LNCaP clone FGC (cell line): ENCODE measurements at regions not wholly inside any gene's neighbourhood (a gene's known extent, or its start where the extent isn't known, plus 50 kb on each side); places are given as distances from the start of the nearest gene placed in this dataset.

Experiments used
- DNase-seq: peaks from one replicate; pipeline ENCODE4 v3.0.0-alpha.2; 2011; ENCODE audit warnings: low read depth
- H3K4me3 ChIP-seq: 2 replicates; pipeline ENCODE4 v1.5.1; 2011; ENCODE audit warnings: mild to moderate bottlenecking, low read depth, low read length, control low read depth
- CTCF ChIP-seq: IDR thresholded peaks from 2 replicates; pipeline ENCODE4 v1.5.1; 2012; ENCODE audit warnings: mild to moderate bottlenecking; ENCODE audit not compliant: control insufficient read depth, insufficient read depth; ENCODE audit errors: extremely low read depth

GRCh38 chr10:62689712-62690111 is 114.8 kb upstream of the ADO start:
- TF ChIP-seq CTCF, result no peak
- no peak for DNase-seq
- H3K4me3 ChIP-seq, result no peak overlapping the region

GRCh38 chr10:62690703-62691102 is 113.8 kb upstream of the ADO start:
- H3K4me3 ChIP-seq, result no peak overlapping the region
- DNase-seq, result no peak
- no peak for TF ChIP-seq CTCF

GRCh38 chr10:62691336-62691735 is 113.2 kb upstream of the ADO start:
- no peak for DNase-seq
- no peak for TF ChIP-seq CTCF
- H3K4me3 ChIP-seq, result no peak overlapping the region

GRCh38 chr10:62692085-62692484 is 112.4 kb upstream of the ADO start:
- TF ChIP-seq CTCF, result no peak
- no peak for DNase-seq
- no peak overlapping the region for H3K4me3 ChIP-seq

GRCh38 chr10:62693306-62693705 is 111.2 kb upstream of the ADO start:
- DNase-seq, result no peak
- no peak overlapping the region for H3K4me3 ChIP-seq
- TF ChIP-seq CTCF, result no peak

GRCh38 chr10:62694537-62695126 is 109.9 kb upstream of the ADO start:
- no peak overlapping the region for H3K4me3 ChIP-seq
- no peak for TF ChIP-seq CTCF
- no peak for DNase-seq

- TF ChIP-seq CTCF, result no peak
- no peak for DNase-seq
- no peak overlapping the region for H3K4me3 ChIP-seq
These were observed 107.7 kb upstream of the ADO start for GRCh38 chr10:62696798-62697197.
